ENCODE measurements at regions not wholly inside any gene's neighbourhood (a gene's known extent, or its start where the extent isn't known, plus 50 kb on each side); places are given as distances from the start of the nearest gene placed in this dataset.

- DNase-seq (ENCODE audit: extremely low read depth in 1 of 11, low read depth in 9 of 11, low spot score in 4 of 11), result no peak
These were observed 421.3 kb upstream of the MMADHC start for GRCh38 chr2:150008901-150009300.

GRCh38 chr2:150007815-150008430, 420.3 kb upstream of the MMADHC start:
- DNase-seq (ENCODE audit: extremely low read depth in 1 of 11, low read depth in 9 of 11, low spot score in 4 of 11), result no peak

- no peak for DNase-seq (ENCODE audit: extremely low read depth in 1 of 11, low read depth in 9 of 11, low spot score in 4 of 11)
These were observed 419.0 kb upstream of the MMADHC start for GRCh38 chr2:150006591-150006990.

GRCh38 chr2:150003544-150003943, 416.0 kb upstream of the MMADHC start:
- DNase-seq (ENCODE audit: extremely low read depth in 1 of 11, low read depth in 9 of 11, low spot score in 4 of 11), result no peak

- no peak for DNase-seq (ENCODE audit: extremely low read depth in 1 of 11, low read depth in 9 of 11, low spot score in 4 of 11)
These were observed 414.2 kb upstream of the MMADHC start for GRCh38 chr2:150001788-150002187.

GRCh38 chr2:149996901-149997300, 409.3 kb upstream of the MMADHC start:
- no peak for DNase-seq (ENCODE audit: extremely low read depth in 1 of 11, low read depth in 9 of 11, low spot score in 4 of 11)

GRCh38 chr2:149994057-149994728, 406.6 kb upstream of the MMADHC start:
- DNase-seq (ENCODE audit: extremely low read depth in 1 of 11, low read depth in 9 of 11, low spot score in 4 of 11), result no peak

GRCh38 chr2:149993316-149993715, 405.7 kb upstream of the MMADHC start:
- DNase-seq (ENCODE audit: extremely low read depth in 1 of 11, low read depth in 9 of 11, low spot score in 4 of 11), result no peak

GRCh38 chr2:149991576-149991975, 404.0 kb upstream of the MMADHC start:
- no peak for DNase-seq (ENCODE audit: extremely low read depth in 1 of 11, low read depth in 9 of 11, low spot score in 4 of 11)

- DNase-seq (ENCODE audit: extremely low read depth in 1 of 11, low read depth in 9 of 11, low spot score in 4 of 11), result no peak
These were observed 403.4 kb upstream of the MMADHC start for GRCh38 chr2:149990965-149991364.

GRCh38 chr2:149989447-149990063, 402.0 kb upstream of the MMADHC start:
- DNase-seq (ENCODE audit: extremely low read depth in 1 of 11, low read depth in 9 of 11, low spot score in 4 of 11), result no peak

GRCh38 chr2:149988361-149988760, 400.8 kb upstream of the MMADHC start:
- no peak for DNase-seq (ENCODE audit: extremely low read depth in 1 of 11, low read depth in 9 of 11, low spot score in 4 of 11)

- DNase-seq (ENCODE audit: extremely low read depth in 1 of 11, low read depth in 9 of 11, low spot score in 4 of 11), result no peak
These were observed 399.3 kb upstream of the MMADHC start for GRCh38 chr2:149986861-149987260.

GRCh38 chr2:149984311-149984710, 396.7 kb upstream of the MMADHC start:
- no peak for DNase-seq (ENCODE audit: extremely low read depth in 1 of 11, low read depth in 9 of 11, low spot score in 4 of 11)

GRCh38 chr2:149972066-149972465, 384.5 kb upstream of the MMADHC start:
- DNase-seq (ENCODE audit: extremely low read depth in 1 of 11, low read depth in 9 of 11, low spot score in 4 of 11), result peak in 1 of 11 donors; percentile 7

- no peak for DNase-seq (ENCODE audit: extremely low read depth in 1 of 11, low read depth in 9 of 11, low spot score in 4 of 11)
These were observed 367.5 kb upstream of the MMADHC start for GRCh38 chr2:149954981-149955600.

GRCh38 chr2:149953627-149954026, 366.1 kb upstream of the MMADHC start:
- DNase-seq (ENCODE audit: extremely low read depth in 1 of 11, low read depth in 9 of 11, low spot score in 4 of 11), result no peak

GRCh38 chr2:149931486-149931885, 343.9 kb upstream of the MMADHC start:
- no peak for DNase-seq (ENCODE audit: extremely low read depth in 1 of 11, low read depth in 9 of 11, low spot score in 4 of 11)

GRCh38 chr2:149928011-149928410, 340.4 kb upstream of the MMADHC start:
- no peak for DNase-seq (ENCODE audit: extremely low read depth in 1 of 11, low read depth in 9 of 11, low spot score in 4 of 11)

GRCh38 chr2:149926149-149926548, 338.6 kb upstream of the MMADHC start:
- DNase-seq (ENCODE audit: extremely low read depth in 1 of 11, low read depth in 9 of 11, low spot score in 4 of 11), result no peak

Measured in renal cortex interstitium (tissue), 11 donors.